Right lobe of liver (tissue), 6 donors: ENCODE measurements at regions not wholly inside any gene's neighbourhood (a gene's known extent, or its start where the extent isn't known, plus 50 kb on each side); places are given as distances from the start of the nearest gene placed in this dataset.

Source experiments
- ATAC-seq, 4 donors: fragments of 200-7000 bp; cut with Tn5 transposase; one replicate each; pipeline ENCODE4 v1.9.1; 2020; ENCODE audit warnings: mild to moderate bottlenecking in 4 of 4, moderate library complexity in 4 of 4
- DNase-seq, 3 donors: peaks; one replicate each; pipeline ENCODE4 v3.0.0-alpha.2; 2020
- H3K27ac ChIP-seq, 3 donors: fragments of 200-600 bp; one replicate each; pipeline ENCODE4 v1.8.0; 2022
- H3K27me3 ChIP-seq, 2 donors: fragments of 200-600 bp; one replicate each; pipeline ENCODE4 v1.8.0; 2022
- H3K36me3 ChIP-seq, 4 donors: fragments of 200-600 bp; sonication (generic) in 1 of 4; one replicate each; pipeline versions ENCODE4 v1.5.1 to v1.8.0; 2017 to 2022; ENCODE audit warnings: control low read depth in 1 of 4
- H3K4me1 ChIP-seq, 4 donors: fragments of 200-600 bp; sonication (generic) in 1 of 4; one replicate each; pipeline versions ENCODE4 v1.5.1 to v1.8.0; 2017 to 2022; ENCODE audit warnings: control low read depth in 1 of 4
- H3K4me3 ChIP-seq, 3 donors: fragments of 200-600 bp; one replicate each; pipeline ENCODE4 v1.8.0; 2022
- H3K9me3 ChIP-seq, 4 donors: fragments of 200-600 bp; sonication (generic) in 1 of 4; one replicate each; pipeline versions ENCODE4 v1.5.1 to v1.8.0; 2017 to 2022; ENCODE audit warnings: control low read depth in 1 of 4
- CTCF ChIP-seq, 4 donors: fragments of 200-600 bp in 3 of 4; fragments of 450-650 bp in 1 of 4; IDR thresholded peaks; one replicate each; pipeline versions ENCODE4 v1.5.1 to v1.8.0; 2016 to 2022; ENCODE audit warnings: antibody characterized with exemption in 4 of 4, mild to moderate bottlenecking in 2 of 4
- POLR2A ChIP-seq: fragments of 450-650 bp; IDR thresholded peaks from one replicate; pipeline ENCODE4 v1.6.1; 2017; ENCODE audit warnings: antibody characterized with exemption, mild to moderate bottlenecking
- WGBS: methylation state at CpG from one replicate; pipeline ENCODE4 v1.1.6; 2018; ENCODE audit warnings: low coverage, low lambda C conversion rate; ENCODE audit not compliant: insufficient coverage; ENCODE audit errors: missing lambda C conversion rate; 5-methylcytosine and 5-hydroxymethylcytosine counted together
- intact Hi-C, 2 donors: fragments of 100-400 bp; cut with DNase I; formaldehyde crosslinking; loops; one replicate each; pipeline versions ENCODE4 v1.11.2 to v1.14.1; 2022
- donor health status: DM: no; HTN: yes; CAD: no.
- donor health status: DM: no; HTN: no; CAD: no.
- donor health status: DM: no; HTN: no; CAD: no.
- donor health status: DM: no; HTN: yes; CAD: no.
- donor health status: DM: no; HTN: yes; CAD: no.

GRCh38 chr13:30038884-30039283, 188.5 kb upstream of the UBL3 start:
- WGBS: 52% methylated on average over 4 of the region's 4 CpGs

GRCh38 chr13:30037766-30038165, 187.3 kb upstream of the UBL3 start:
- Histone ChIP-seq H3K4me3 (no peak overlapping the region), H3K9me3 (no peaks in the 10 kb centered on the region), H3K36me3 (no peaks in the 10 kb centered on the region), H3K27ac (no peak overlapping the region), H3K27me3 (no peaks in the 10 kb centered on the region), H3K4me1 (no peaks in the 10 kb centered on the region)
- 64% methylated on average over 3 of the region's 4 CpGs for WGBS
- no peak for DNase-seq
- TF ChIP-seq POLR2A: no peak
- no peak for TF ChIP-seq CTCF (IDR thresholded peaks at IDR 0.05)
- no peak for ATAC-seq
- intact Hi-C loops: no loop called here

More at GRCh38 chr13:30038884-30039283, 188.5 kb upstream of the UBL3 start:
- intact Hi-C loops: no loop called here
- Histone ChIP-seq H3K9me3 (no peaks in the 10 kb centered on the region), H3K36me3 (no peaks in the 10 kb centered on the region), H3K4me1 (no peaks in the 10 kb centered on the region), H3K27ac (no peak overlapping the region), H3K4me3 (no peak overlapping the region), H3K27me3 (no peaks in the 10 kb centered on the region)
- ATAC-seq (no peak), DNase-seq (no peak)
- no peak for TF ChIP-seq CTCF (IDR thresholded peaks at IDR 0.05)
- no peak for TF ChIP-seq POLR2A

- Histone ChIP-seq H3K4me1 (no peaks in the 10 kb centered on the region), H3K27ac (no peak overlapping the region), H3K4me3 (no peak overlapping the region), H3K9me3 (no peaks in the 10 kb centered on the region), H3K36me3 (no peaks in the 10 kb centered on the region), H3K27me3 (no peaks in the 10 kb centered on the region)
- intact Hi-C loops: no loop called here
- no peak for ATAC-seq
- no peak for TF ChIP-seq POLR2A
- no peak for TF ChIP-seq CTCF (IDR thresholded peaks at IDR 0.05)
- DNase-seq: no peak
- 76% methylated on average over 6 of the region's 6 CpGs for WGBS
These were observed 186.9 kb upstream of the UBL3 start for GRCh38 chr13:30037306-30037705.

- ATAC-seq: peak in 3 of 4 donors; percentile 38 to 81 (median 61)
- H3K4me1 ChIP-seq: no peaks in the 10 kb centered on the region
- WGBS: 43% methylated on average over 3 of the region's 3 CpGs
- H3K9me3 ChIP-seq: no peaks in the 10 kb centered on the region
- H3K27ac ChIP-seq: no peak overlapping the region
- no peak for DNase-seq
- no peak for TF ChIP-seq CTCF (IDR thresholded peaks at IDR 0.05)
- TF ChIP-seq POLR2A: no peak
- no peaks in the 10 kb centered on the region for H3K36me3 ChIP-seq
- intact Hi-C loops: no loop called here
- no peaks in the 10 kb centered on the region for H3K27me3 ChIP-seq
- no peak overlapping the region for H3K4me3 ChIP-seq
These were observed 184.0 kb upstream of the UBL3 start for GRCh38 chr13:30034458-30034795.
